Activated T-cell treated with anti-CD3 and anti-CD28 coated beads, Interleukin-2, amount 50 U/mL, for 48 hours (primary cell): ENCODE measurements at regions not wholly inside any gene's neighbourhood (a gene's known extent, or its start where the extent isn't known, plus 50 kb on each side); places are given as distances from the start of the nearest gene placed in this dataset.

Experiments used
- DNase-seq, 2 experiments: peaks; one replicate each; pipeline ENCODE4 v3.0.0-alpha.2; 2020

GRCh38 chr18:46393230-46393629 is 263.8 kb downstream of the LOXHD1 start:
- peak in 1 of 2 experiments; percentile 19 for DNase-seq

- no peak for DNase-seq
Observed at GRCh38 chr18:46393961-46394360, 263.1 kb downstream of the LOXHD1 start.

GRCh38 chr18:46395795-46396194 is 261.2 kb downstream of the LOXHD1 start:
- no peak for DNase-seq

- DNase-seq, result no peak
Observed at GRCh38 chr18:46397174-46397573, 259.8 kb downstream of the LOXHD1 start.

DNA sequence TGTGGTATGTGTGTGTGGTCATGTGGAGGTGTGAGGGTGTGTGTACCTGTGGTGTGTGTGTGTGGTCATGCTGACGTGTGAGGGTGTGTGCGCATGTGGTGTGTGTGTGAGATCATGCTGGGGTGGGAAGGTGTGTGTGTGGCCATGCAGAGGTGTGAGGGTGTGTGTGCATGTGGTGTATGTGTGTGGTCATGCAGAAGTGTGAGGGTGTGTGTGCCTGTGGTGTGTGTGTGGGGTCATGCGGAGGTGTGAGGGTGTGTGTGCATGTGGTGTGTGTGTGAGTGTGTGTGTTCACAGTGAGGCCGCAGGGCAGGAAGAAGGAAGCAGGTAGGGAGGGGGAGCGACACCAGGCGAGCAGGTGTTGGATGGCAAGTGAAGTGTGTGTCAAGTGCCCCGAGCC is 259.0 kb downstream of the LOXHD1 start:
- DNase-seq, result no peak

DNA sequence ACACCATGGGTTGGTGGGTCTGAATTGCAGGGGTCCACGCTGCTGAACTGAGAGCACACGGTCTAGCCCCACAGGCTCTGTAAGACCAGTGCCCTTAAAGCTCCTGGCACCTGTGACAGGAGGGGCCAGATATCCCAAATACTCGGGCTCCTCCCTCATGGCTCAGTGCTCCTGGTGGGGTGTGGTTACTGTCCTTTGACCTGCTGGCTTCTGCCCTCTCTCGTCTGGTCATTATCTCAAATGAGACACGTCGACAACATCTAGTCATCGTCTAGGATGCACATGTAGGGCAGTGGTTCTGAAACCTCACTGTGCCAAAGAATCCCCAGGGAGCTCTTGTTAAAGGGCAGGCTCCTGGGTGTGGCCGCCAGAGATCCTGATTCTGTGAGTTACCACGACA is 258.4 kb downstream of the LOXHD1 start:
- no peak for DNase-seq

- no peak for DNase-seq
Observed at GRCh38 chr18:46399303-46399702, 257.7 kb downstream of the LOXHD1 start.

- DNase-seq, result no peak
Observed at GRCh38 chr18:46400449-46400848, 256.6 kb downstream of the LOXHD1 start.

DNA sequence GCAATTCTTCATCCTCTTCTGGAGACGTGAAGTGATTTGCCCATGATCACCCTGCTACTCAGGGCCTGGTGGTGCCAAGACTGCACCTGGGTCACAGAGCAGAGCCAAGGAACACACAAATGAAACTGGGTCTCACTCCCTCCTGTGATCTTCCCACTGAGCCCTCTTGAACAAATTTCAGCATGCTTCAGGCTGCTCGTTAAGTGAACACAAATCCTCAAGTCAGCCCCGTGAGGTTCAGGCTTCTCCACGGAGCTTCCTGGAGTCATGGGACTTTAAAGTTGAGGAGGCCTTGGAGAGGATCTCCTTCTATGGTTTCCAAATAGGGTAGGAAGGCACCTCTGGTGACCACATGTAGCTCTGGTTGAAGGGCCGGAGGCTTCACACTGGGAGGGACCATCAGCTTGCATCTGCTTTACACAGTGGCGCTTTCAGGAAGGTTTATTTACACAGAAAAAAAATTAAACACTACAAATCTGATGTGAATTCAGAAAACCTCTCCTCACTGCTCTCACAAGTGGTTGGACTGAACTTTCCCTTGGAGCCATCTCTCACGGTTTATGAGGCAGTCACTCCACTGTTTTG is 255.4 kb downstream of the LOXHD1 start:
- no peak for DNase-seq

GRCh38 chr18:46402396-46402795 is 254.6 kb downstream of the LOXHD1 start:
- DNase-seq, result no peak

- no peak for DNase-seq
Observed at GRCh38 chr18:46402945-46403344, 254.1 kb downstream of the LOXHD1 start.

- DNase-seq, result no peak
Observed at GRCh38 chr18:46405832-46406538, 251.0 kb downstream of the LOXHD1 start.

GRCh38 chr18:46406539-46406932 is 250.5 kb downstream of the LOXHD1 start:
- DNase-seq, result no peak

DNA sequence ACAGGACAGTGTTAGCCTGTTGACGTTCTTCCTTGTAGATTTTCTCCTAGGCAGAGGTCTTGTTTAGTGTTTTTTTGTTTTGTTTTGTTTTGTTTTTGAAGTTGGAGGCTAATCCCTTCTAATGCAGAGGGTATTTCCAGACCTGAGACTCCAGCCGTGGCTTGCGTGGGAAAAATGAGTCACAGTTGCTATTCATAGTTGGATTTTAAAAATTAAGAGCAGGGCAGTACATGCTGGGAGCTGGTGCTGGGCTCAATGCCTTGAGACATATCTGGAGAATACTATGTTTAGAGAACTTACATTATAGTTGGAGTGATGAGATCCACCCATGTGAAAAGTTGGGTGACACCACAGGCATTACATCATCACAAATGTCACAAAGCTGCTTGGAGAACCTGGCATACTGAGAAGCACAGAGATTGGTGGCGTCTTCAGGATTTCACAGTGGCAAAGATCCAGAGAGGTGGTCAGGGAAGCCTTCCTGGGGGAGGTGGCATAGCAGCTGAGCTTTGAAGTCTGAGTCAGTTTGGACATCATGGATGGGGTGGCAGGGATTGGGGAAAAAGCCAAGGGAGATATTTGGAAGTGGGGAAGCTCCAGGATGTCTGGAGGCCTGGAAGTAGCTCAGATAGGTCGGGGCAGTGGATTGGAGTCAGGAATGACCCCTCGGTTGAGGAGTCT is 249.4 kb downstream of the LOXHD1 start:
- DNase-seq, result no peak

- no peak for DNase-seq
Observed at GRCh38 chr18:46408334-46408987, 248.6 kb downstream of the LOXHD1 start.

- DNase-seq, result no peak
Observed at GRCh38 chr18:46411191-46411828, 245.7 kb downstream of the LOXHD1 start.

DNA sequence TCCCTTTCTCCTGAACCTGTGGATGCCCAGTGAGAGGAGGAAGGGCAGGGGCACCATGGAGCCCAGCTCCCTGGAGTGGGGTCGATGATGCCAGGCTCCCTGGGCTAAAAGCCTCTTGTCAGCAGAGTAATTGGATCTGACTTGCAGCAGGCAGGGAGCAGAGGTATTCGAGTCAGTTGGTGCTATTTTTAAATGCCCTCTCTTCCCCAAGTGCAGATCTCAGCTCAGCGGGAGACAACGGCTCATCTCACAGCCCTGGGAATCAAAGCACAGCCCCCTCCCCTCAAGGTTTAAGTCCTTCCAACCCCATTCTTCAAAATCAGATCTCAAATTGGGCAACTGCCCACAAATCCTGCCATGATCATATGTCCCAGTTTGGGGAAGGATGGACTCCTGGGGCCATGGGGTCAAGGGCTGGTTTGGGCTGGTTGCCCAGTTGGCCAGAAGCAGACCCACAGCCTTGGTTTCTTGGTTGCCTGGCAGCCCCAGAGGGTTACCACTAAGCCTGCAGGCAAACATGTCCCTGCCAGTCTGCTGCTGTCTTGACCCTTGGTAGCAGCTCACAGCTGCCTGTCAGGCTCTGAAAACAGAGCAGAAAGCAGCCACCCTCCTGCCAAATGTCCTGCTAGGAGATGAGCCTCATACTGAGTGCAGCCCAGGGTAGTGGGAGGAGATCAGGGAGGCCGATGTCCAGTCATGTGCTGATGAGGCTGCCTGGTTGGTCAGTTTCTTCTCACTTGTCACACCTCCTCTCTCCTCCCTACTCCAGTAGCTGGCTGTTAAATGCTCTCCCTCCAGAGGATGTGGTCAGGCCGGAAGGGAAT is 244.9 kb downstream of the LOXHD1 start:
- no peak for DNase-seq

DNA sequence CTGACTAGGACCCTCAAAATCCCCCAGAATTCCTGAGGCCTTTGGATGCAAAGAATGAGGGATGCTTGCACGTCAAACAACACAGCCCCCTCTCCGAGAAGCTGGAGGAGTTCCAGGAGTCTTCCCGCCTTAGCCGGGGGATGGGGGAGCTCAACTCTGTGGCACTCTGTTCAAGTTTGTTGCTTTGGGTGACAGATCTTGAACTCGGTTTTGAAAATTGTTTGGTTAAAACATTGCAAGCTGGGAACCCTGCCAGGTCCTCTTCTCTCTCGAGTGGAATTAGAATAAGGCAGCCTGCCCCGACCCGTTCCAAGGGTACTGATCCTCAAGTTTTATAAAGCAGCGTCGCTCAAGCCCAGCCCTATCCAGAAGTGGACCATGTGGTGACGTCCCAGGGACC is 244.1 kb downstream of the LOXHD1 start:
- no peak for DNase-seq

GRCh38 chr18:46413684-46414083 is 243.3 kb downstream of the LOXHD1 start:
- no peak for DNase-seq

DNA sequence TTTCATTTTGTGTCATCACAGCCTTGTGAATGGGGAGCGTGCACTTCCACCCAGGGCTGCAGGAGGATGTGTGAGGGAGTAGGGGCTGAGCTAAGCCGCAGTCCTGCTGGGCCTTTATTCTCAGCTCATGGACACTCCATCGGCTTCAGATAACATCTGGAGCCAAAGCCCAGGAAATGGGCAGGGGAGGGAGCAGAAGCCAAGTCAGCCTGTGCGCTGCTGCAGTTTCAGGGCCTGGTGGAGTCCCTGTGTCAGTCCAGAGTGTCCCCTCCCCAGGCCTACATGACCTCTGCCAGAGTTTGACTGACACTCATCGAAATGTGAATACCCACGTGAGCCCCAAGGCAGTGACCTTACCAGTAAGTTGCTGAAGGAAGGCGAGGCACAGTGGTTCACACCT is 242.2 kb downstream of the LOXHD1 start:
- DNase-seq, result no peak

GRCh38 chr18:46415532-46416252 is 241.3 kb downstream of the LOXHD1 start:
- DNase-seq, result no peak
